COLO668 (cell line): ENCODE measurements at regions not wholly inside any gene's neighbourhood (a gene's known extent, or its start where the extent isn't known, plus 50 kb on each side); places are given as distances from the start of the nearest gene placed in this dataset.

ENCODE experiments used
- DNase-seq: peaks from one replicate; lab custom pipeline; 2025; ENCODE audit not compliant: unreplicated experiment; lab: John Stamatoyannopoulos, UW

DNA sequence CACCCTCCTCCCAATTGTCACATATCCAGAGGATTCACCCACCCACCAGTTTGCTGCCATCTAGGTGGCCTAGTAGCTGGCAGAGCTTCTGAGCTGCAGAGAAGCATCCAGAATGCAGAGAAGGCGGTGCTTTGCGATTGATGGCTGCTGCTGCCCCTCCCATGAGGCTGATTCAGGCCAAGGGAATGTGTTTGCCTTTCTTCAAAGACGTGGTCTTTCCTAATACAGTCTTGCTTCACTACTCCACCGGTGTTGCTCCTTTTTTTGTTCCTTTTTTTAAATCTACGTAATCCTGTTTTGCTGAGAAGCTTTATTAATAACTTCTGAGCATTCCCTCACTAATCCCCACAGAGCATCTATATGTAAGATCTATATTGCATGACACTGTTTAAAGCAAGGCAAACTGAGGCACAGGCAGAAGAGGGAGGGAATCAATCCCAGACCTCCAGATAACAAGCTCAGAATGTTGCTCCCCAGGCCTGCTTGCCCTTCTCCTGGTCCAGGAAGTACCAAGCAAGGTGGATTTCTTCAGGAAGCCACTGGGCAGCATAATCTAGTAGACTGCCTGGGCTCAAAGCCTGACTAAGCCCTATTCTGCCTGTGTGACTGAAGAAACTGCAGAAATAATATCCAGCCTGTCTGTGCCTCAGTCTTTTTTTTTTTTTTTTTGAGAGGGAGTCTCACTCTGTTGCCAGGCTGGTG lies 275.5 kb upstream of the FMN2 start:
- no peak for DNase-seq

DNA sequence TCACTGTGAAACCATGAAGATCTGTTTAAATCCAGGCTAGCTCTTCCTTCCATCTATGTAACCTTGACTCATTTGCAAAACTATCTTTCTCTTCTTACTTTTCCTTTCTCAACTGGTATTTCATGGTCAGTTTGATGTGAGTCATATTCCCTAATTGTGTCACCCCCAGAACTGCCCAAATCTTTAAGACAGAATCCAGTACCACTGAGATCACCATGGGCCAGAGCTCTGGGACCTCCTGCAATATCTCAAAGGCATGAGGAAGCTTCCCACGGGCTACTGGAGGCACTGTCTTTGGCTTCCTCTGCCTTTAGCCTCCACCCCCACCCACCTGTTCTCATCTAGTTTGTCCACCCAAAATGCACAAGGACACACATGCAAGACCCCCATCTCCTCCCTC lies 274.4 kb upstream of the FMN2 start:
- DNase-seq = no peak

DNA sequence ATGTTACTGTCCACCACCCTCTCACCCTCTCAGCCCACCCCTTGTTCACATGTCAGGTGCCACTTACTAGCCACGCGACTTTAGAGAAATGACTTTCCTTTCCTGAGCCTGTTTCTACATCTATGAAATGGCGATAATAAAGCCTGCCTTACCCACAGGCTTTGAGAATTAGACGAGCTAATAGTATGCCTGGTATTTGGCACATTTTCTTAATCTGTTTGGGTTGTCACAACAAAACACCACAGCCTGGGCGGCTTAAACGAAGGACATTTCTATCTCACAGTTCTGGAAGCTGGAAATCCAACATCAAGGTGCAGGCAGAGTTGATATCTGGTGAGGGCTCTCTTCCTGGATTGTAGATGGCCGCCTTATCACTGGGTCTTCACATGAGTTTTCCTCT lies 273.9 kb upstream of the FMN2 start:
- no peak for DNase-seq

GRCh38 chr1:239819096-239819495 lies 272.6 kb upstream of the FMN2 start:
- DNase-seq = no peak

GRCh38 chr1:239819756-239820250 lies 271.9 kb upstream of the FMN2 start:
- DNase-seq = no peak

DNA sequence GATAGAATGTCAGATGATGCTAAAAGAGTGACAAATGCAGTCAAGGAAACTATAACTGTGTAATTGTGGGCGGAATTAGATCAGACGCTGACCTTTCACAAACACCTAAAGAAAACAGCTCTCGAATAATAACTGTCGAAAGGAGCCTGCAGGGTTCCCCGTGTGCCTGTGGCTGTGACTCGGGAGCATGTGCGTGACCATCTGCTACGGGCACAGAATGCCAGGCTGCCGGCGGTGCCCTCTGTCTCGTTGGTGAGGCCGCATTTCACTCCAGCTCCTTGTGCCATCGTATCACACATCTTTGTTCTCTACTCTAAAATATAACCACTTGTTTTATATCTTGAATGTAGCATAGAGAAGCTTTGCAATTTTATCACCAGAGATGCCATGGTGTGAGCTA lies 267.8 kb upstream of the FMN2 start:
- DNase-seq = no peak

DNA sequence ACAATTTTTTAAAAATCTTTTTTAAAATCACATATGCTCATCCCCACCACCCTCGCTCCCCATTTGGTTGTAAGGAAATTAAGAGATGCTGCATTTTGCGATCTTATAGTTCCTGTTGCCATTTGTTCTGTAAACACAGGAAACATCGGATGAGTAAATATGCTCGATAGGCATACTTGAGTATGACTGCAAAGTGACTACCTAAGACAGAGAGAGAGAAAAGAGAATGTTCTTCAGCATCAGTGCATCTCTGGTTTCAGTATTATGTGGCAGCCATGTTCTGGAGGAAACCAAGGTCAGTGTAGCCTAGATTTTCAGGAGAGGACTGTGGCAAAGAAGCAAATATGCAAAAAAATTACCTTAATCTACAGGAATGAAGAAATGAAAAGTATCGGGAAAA lies 265.5 kb upstream of the FMN2 start:
- no peak for DNase-seq

GRCh38 chr1:239826736-239827135 lies 264.9 kb upstream of the FMN2 start:
- DNase-seq = no peak

- no peak for DNase-seq
Measured at GRCh38 chr1:239829535-239829934, 262.1 kb upstream of the FMN2 start.

GRCh38 chr1:239831577-239832355 lies 259.9 kb upstream of the FMN2 start:
- no peak for DNase-seq

DNA sequence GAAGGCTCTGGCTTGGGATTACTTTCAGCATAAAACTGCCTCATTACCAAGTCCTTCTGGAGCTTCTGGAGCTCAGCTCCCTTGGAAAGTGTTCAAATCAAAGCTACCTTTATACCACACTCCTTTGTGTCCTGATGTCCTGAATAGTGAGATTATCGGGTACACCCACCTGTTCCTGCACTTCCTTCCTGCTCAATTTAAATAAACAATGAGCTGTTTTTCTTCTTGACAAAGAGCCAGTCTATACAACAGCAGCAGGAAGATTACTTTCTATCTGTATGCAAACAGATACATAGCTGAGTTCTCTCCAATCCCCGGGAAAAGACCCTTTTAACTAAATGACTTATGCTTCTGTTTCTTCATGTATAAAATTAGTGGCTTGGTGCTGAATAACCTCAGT lies 258.0 kb upstream of the FMN2 start:
- DNase-seq = no peak

GRCh38 chr1:239835946-239836440 lies 255.7 kb upstream of the FMN2 start:
- no peak for DNase-seq

DNA sequence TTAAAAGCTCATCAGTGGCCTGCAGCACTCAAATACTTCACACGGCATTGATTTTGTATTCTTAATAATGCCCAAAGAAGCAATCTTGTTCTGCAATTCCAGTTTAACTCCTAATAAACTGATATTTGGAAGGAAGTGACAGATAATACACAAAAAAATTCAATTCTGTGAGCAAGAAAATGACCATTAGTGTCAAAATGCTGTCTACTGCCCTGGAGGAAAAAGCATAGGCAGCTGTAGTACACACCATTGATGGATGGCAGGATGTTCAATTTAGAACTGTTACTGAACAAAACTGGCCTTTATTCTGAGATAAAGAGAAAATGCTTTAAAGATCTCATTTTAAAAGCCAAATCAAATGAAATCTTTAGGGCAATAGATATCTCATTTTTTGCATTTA lies 251.3 kb upstream of the FMN2 start:
- DNase-seq = no peak

DNA sequence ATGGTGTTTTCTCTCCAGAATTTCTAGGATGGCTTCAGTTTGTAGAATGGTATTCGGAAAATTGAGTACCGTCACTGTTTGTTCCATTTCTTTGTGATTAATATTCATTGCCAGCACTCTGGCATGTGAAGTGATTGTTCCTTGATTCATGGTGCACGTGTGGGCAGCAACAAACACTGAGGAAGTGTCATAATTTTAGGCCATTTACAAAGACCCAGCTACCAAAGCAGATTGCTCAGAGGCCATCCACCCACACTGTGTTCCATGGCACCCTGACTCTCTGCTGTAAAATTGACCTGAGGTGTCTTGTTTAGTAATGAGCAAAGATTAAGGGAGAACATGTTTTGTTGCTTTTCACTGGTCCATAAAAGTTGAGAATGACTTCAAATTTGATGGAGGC lies 250.9 kb upstream of the FMN2 start:
- DNase-seq = no peak

DNA sequence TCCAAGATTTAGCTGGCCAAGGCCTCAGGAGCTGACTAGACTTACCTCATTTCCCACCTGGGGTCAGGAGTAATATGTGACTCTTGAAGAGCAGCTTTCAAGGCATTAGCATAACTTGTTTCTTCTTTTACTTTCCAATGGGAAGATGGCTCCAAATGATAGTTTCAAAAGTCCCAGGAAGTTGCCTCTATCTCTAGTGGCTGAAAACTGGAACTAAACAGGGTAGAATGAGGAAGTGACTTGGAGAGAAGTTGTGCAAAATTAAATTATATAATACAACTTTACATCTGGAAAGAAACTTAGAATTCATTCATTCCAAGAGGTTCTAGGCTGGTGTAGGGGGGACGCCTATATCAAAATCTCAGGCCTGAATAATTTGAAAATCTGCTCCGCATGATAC lies 250.1 kb upstream of the FMN2 start:
- no peak for DNase-seq

- no peak for DNase-seq
Measured at GRCh38 chr1:239843541-239843940, 248.1 kb upstream of the FMN2 start.

DNA sequence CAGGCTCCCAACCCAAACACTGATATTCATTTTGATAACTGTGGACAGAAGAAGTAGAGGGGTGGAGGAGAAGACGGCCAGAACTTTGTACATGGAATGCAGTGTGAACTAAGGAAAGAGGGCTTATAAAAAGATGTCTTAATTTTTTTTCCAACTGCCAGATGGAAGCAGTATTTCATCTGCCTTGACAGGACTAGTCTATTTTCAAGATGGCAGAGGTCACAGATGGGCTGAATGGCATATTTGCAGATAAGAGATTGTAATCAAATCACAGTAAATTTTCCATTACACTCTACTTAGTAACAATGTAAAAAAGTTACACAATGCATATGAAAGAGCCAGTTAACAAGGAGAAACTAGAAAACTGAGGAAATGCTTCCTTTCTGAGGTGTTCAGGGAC lies 246.8 kb upstream of the FMN2 start:
- DNase-seq = no peak

- no peak for DNase-seq
Measured at GRCh38 chr1:239854922-239855321, 236.8 kb upstream of the FMN2 start.

DNA sequence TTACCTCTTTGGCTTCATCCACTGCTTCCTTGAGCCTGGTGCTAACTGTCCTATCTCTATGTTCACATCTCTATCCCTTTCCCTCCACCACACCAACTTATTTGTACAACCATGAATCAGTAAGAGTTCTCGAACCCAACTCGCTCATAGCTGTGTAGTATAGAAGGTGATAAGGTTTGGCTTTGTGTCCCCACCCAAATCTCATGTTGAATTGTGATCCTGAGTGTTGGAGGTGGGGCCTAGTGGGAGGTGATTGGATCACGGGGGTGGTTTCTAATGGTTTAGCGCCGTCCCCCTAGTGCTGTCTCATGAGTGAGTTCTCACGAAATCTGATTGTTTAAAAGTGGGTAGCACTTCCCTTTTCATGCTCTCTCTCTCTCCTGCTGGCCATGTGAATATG lies 235.6 kb upstream of the FMN2 start:
- no peak for DNase-seq

GRCh38 chr1:239856924-239857323 lies 234.8 kb upstream of the FMN2 start:
- DNase-seq = no peak

GRCh38 chr1:239858057-239858456 lies 233.6 kb upstream of the FMN2 start:
- DNase-seq = no peak

- DNase-seq = no peak
Measured at GRCh38 chr1:239858529-239858928, 233.2 kb upstream of the FMN2 start.
